GM18951 (cell line): ENCODE measurements at regions not wholly inside any gene's neighbourhood (a gene's known extent, or its start where the extent isn't known, plus 50 kb on each side); places are given as distances from the start of the nearest gene placed in this dataset.

Experiments
- POLR2A ChIP-seq: IDR thresholded peaks from 4 replicates; pipeline ENCODE4 v1.6.1; 2011; ENCODE audit warnings: mild to moderate bottlenecking; ENCODE audit not compliant: insufficient read length, insufficient read depth; ENCODE audit errors: extremely low read depth
- in situ Hi-C: fragments of 300-500 bp; cut with MboI; formaldehyde crosslinking; loops from one replicate; pipeline ENCODE4 v1.12.0; 2022; ENCODE audit warnings: low sequenced_read_pairs, mixed read lengths, inconsistent platforms; ENCODE audit not compliant: unreplicated experiment

DNA sequence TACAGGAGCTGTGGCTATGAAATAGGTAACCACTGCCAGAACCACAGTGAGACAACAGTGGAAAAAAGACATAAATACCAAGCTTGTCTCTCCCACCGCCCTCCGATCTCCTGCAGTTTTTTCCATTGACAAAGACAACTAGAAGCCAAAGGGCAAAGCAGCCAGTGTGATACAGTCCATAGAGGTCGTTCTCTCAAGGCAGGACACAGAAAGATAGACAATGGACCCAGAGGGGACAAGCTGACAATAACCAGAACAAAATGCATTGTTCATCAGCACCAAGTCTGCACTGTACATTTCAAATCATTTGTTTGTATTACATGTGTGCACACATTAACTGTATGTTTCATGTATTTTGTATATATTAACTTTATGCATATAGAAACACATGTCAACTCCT is 233.0 kb upstream of the NOL4 start:
- in situ Hi-C loops = no loop called here
- no peak for TF ChIP-seq POLR2A

DNA sequence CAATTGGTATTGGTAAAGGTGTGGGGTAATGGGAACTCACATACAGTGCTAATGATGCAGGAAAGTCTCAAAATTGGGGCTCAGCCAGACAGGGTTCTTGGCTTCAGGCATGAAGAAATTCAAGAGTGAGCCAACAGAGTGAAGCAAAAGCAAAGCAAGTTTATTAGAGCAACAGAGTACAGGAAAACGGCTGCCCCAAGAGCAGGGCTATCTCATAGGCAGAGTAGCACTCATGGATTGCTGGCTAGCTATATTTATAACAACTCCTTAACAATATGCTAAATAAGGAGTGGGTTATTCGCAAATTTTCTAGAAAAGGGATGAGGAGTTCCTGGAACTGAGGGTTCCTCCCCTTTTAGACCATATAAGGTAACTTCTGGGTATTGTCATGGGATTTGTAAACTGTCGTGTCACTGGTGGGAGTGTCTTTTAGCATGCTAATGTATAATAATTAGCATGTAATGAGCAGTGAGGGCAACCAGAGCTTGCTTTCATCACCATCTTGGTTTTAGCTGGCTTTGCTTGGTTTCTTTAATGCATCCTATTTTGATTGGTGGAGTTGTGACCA is 233.8 kb upstream of the NOL4 start:
- no peak for TF ChIP-seq POLR2A

GRCh38 chr18:34461266-34461665 is 236.6 kb upstream of the NOL4 start:
- in situ Hi-C loops = no loop called here

More for the DNA sequence above, 233.8 kb upstream of the NOL4 start:
- in situ Hi-C loops = no loop called here

DNA sequence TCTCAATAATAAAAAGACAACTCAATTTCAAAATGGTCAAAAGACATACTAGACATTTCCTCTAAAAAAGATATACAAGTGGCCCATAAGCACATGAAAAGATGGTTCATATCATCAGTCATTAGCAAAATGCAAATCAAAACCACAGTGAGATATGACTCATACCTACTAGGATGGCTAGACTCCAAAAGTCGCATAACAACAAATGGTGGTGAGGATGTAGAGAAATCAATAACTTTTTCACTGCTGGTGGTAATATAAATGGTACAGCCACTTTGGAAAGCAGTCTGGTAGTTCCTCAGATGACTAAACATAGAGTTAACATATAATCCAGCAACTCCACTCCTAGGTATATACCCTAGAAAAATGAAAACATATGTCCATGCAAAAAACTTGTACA is 242.3 kb upstream of the NOL4 start:
- in situ Hi-C loops = no loop called here
- no peak for TF ChIP-seq POLR2A

More at GRCh38 chr18:34461266-34461665, 236.6 kb upstream of the NOL4 start:
- no peak for TF ChIP-seq POLR2A

DNA sequence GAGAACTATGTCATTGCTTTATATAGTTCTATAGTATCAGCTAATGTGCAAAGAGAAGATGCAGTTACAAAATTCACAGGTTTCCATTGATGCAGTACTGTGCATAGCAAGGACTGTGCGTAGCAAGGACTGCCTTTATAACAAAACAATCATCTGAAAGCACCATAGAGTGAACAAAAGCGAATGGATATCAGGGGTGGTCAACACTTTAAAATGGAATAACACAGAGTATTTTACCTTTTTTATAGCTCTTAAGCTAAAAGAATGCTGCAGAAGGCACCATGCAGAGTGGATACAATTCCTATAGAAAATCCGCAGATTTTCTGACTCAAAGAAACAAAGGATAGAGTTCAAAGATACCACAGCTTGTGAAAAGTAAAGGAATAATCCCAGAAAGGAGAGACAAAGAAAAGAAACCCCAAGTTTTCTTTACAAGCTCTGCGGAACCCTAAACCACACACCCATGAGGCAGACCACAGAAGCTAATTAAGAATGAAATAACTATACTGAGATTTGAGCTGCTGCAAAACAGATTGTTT is 229.9 kb upstream of the DTNA start:
- no peak for TF ChIP-seq POLR2A
- in situ Hi-C loops = no loop called here

GRCh38 chr18:34482204-34482603 is 227.9 kb upstream of the DTNA start:
- in situ Hi-C loops = no loop called here
- no peak for TF ChIP-seq POLR2A

GRCh38 chr18:34483198-34483597 is 226.9 kb upstream of the DTNA start:
- in situ Hi-C loops = no loop called here
- TF ChIP-seq POLR2A = no peak

DNA sequence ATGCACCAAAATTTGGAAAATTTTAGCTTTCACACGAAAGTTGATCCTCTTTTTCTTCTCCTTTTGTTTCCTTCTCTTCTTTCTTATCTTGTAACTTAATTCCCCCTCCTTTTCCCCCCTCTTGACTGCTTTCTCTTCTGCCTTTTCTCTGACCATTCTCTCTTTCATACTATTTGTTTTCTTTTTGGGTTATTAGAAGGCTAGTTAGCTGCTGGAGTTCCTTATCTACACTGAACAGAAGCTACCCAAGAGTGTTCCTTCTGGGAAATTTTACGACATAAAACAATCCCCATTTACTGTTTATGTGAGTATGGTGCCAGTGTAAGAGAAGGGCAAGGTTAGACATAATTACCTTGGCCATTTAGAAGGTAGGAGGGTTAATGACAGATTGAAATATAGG is 218.4 kb upstream of the DTNA start:
- in situ Hi-C loops = no loop called here
- no peak for TF ChIP-seq POLR2A

DNA sequence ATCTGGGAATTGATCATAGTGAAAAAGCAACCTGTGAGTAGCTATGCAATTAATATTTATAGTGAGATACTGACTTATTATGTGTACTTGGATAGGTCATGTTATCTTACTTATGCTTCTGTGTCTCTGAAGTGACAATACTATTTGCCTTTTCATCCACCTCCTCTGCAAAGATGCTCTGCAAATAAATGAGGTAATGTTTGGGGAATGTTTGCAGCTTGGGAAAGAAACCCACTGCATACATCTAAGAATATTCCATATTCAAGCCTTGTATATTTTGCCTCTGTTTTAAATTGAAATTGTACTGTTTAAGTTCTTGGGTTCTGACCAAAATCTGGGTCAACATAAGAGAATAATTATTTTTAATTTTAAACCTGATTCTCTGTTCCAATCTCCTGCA is 217.4 kb upstream of the DTNA start:
- in situ Hi-C loops = no loop called here

GRCh38 chr18:34493099-34493544 is 217.0 kb upstream of the DTNA start:
- in situ Hi-C loops = no loop called here
- no peak for TF ChIP-seq POLR2A

More for the DNA sequence above, 217.4 kb upstream of the DTNA start:
- TF ChIP-seq POLR2A = no peak

DNA sequence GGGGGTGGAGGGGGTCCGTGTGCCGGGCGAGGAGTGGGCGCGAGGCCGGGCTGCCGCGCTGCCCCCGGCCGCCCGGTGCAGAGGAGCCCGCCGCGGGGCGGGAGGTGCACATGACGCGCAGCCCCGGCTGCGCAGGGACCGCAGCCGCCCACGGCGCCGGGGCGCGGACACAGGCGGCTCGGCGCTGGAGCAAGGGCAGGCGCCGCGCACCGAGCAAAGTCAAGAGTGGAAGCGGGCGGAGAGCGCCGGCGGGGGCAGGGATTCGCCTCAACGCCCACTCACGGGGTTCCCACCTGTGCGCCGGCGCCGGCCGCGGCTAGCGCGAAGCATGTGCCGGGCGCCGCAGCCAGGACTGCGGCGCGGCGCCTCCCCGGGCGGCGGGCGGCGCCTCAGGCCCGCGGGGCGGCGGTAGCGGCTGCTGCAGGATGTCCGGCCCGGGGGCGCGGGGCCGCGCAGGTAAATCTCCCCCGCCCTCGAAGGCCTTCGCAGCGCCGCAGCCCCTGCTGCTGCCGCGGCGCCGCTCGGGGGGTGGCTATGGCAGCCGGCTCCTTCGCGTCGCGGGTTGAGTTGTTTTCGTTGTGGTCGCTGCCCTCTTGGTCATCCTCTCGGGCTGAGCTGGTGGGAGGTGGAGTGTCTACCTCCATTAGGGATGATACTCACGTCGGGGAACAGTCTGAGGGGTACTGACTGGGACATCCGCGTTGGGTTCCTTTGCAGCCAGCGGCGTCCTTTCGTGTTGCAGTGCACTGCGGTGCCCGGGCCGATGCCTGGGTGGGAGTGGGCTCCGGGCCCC is 216.3 kb upstream of the DTNA start:
- in situ Hi-C loops = no loop called here

DNA sequence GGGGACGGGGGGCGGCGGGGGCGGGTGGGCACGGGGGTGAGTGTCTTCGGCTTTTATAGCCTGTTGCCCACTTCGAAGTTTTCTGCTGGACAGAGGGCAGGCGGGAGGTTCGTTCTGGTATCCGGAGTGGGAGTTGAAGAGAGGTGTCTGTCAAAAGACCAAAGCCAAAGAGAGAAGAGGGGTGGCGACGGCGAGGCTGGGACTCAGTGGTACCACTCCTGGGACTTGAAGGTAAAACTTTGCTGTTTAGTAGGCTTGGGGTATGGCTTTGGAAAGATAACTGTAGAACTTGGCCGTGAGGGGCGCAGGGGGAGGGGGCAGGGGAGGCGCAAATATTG is 215.8 kb upstream of the DTNA start:
- TF ChIP-seq POLR2A = no peak
- in situ Hi-C loops = no loop called here

More for the DNA sequence above, 216.3 kb upstream of the DTNA start:
- TF ChIP-seq POLR2A = no peak

GRCh38 chr18:34495506-34495905 is 214.6 kb upstream of the DTNA start:
- TF ChIP-seq POLR2A = no peak
- in situ Hi-C loops = no loop called here

DNA sequence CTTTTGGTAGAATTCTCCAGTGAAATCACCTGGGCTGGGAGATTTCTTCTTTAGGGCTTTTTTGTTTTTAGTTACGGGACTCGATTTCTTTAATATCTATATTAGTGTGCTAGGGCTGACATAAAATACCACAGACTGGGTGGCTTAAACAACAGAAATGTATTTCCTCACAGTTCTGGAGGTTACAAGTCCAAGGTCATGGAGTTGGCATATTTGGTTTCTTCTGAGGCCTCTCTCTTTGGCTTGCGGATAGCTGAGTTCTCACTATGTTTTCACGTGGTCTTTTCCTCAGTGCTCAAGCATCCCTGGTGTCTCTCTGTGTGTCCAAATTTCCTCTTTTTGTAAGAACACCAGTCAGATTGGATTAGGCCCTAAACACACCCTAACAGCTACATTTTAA is 208.5 kb upstream of the DTNA start:
- TF ChIP-seq POLR2A = no peak
- in situ Hi-C loops = no loop called here
